ENCODE measurements at regions not wholly inside any gene's neighbourhood (a gene's known extent, or its start where the extent isn't known, plus 50 kb on each side); places are given as distances from the start of the nearest gene placed in this dataset.

GRCh38 chr13:81659984-81660383 is 1319.1 kb upstream of the SPRY2 start:
- TF ChIP-seq CTCF (conservative IDR thresholded peaks at IDR 0.05; ENCODE audit: low read depth, low read length) = no peak
- TF ChIP-seq EZH2phosphoT487 (IDR thresholded peaks at IDR 0.05; ENCODE audit: borderline replicate concordance, low read length) = no peak
- no peak for TF ChIP-seq EZH2 (IDR thresholded peaks at IDR 0.05; ENCODE audit: low read length, unreplicated experiment)
- DNase-seq = no peak

GRCh38 chr13:81658598-81659370 is 1317.9 kb upstream of the SPRY2 start:
- no peak overlapping the region for H3K4me3 ChIP-seq (ENCODE audit: low read length)
- intact Hi-C loops (cut with micrococcal nuclease) = no loop called here
- no peak overlapping the region for H3K27ac ChIP-seq (ENCODE audit: low read length)
- ATAC-seq (no peak), DNase-seq (no peak)
- POLR2A ChIA-PET (ENCODE audit: unreplicated experiment) = no interaction called here
- no peak overlapping the region for H3K9ac ChIP-seq (ENCODE audit: low read length)
- TF ChIP-seq EZH2phosphoT487 (IDR thresholded peaks at IDR 0.05; ENCODE audit: borderline replicate concordance, low read length) = no peak
- no peak for TF ChIP-seq CTCF (conservative IDR thresholded peaks at IDR 0.05; ENCODE audit: low read depth, low read length)
- TF ChIP-seq EZH2 (IDR thresholded peaks at IDR 0.05; ENCODE audit: low read length, unreplicated experiment) = no peak
- no peaks in the 10 kb centered on the region for H3F3A ChIP-seq (ENCODE audit: low read length, unreplicated experiment)
- no peak overlapping the region for H2AFZ ChIP-seq (ENCODE audit: low read length)
- no peaks in the 10 kb centered on the region for H3K9me2 ChIP-seq (replicated peaks; ENCODE audit: low read length)
- no TSS peak for BruUV-seq (replicated peaks)
- H4K20me1 ChIP-seq (ENCODE audit: low read length) = no peaks in the 10 kb centered on the region
- H3K27me3 ChIP-seq (ENCODE audit: low read length) = no peaks in the 10 kb centered on the region
- no peaks in the 10 kb centered on the region for H3K4me1 ChIP-seq (ENCODE audit: insufficient read depth, low read length)
- H3K9me3 ChIP-seq (ENCODE audit: low read length) = no peaks in the 10 kb centered on the region
- no peak overlapping the region for H3K4me2 ChIP-seq (ENCODE audit: low read length)
- CTCF ChIA-PET = no interaction called here
- no peaks in the 10 kb centered on the region for H3K79me2 ChIP-seq (ENCODE audit: low read length)
- H3K36me3 ChIP-seq (ENCODE audit: low read depth, low read length) = no peaks in the 10 kb centered on the region

More at GRCh38 chr13:81659984-81660383, 1319.1 kb upstream of the SPRY2 start:
- ATAC-seq = no peak
- POLR2A ChIA-PET (ENCODE audit: unreplicated experiment) = no interaction called here
- H3K9ac ChIP-seq (ENCODE audit: low read length) = no peak overlapping the region
- no peaks in the 10 kb centered on the region for H4K20me1 ChIP-seq (ENCODE audit: low read length)
- CTCF ChIA-PET = no interaction called here
- no peaks in the 10 kb centered on the region for H3K27me3 ChIP-seq (ENCODE audit: low read length)
- no TSS peak for BruUV-seq (replicated peaks)
- H3K4me3 ChIP-seq (ENCODE audit: low read length) = no peak overlapping the region
- no peak overlapping the region for H3K27ac ChIP-seq (ENCODE audit: low read length)
- no peak overlapping the region for H2AFZ ChIP-seq (ENCODE audit: low read length)
- no peaks in the 10 kb centered on the region for H3K79me2 ChIP-seq (ENCODE audit: low read length)
- no peaks in the 10 kb centered on the region for H3K4me1 ChIP-seq (ENCODE audit: insufficient read depth, low read length)
- H3K9me3 ChIP-seq (ENCODE audit: low read length) = no peaks in the 10 kb centered on the region
- no peaks in the 10 kb centered on the region for H3K9me2 ChIP-seq (replicated peaks; ENCODE audit: low read length)
- no peaks in the 10 kb centered on the region for H3F3A ChIP-seq (ENCODE audit: low read length, unreplicated experiment)
- H3K36me3 ChIP-seq (ENCODE audit: low read depth, low read length) = no peaks in the 10 kb centered on the region
- no peak overlapping the region for H3K4me2 ChIP-seq (ENCODE audit: low read length)
- intact Hi-C loops (cut with micrococcal nuclease) = no loop called here

- ATAC-seq (peak; percentile 49; the same call in 1 of the 2 replicates), DNase-seq (peak; percentile 56)
- POLR2A ChIA-PET (ENCODE audit: unreplicated experiment) = no interaction called here
- Histone ChIP-seq H3F3A (ENCODE audit: low read length, unreplicated experiment) (no peaks in the 10 kb centered on the region), H3K4me1 (ENCODE audit: insufficient read depth, low read length) (no peaks in the 10 kb centered on the region), H4K20me1 (ENCODE audit: low read length) (no peaks in the 10 kb centered on the region), H3K9me2 (replicated peaks; ENCODE audit: low read length) (no peaks in the 10 kb centered on the region), H3K27me3 (ENCODE audit: low read length) (no peaks in the 10 kb centered on the region), H3K4me2 (ENCODE audit: low read length) (no peak overlapping the region), H3K27ac (ENCODE audit: low read length) (no peak overlapping the region), H3K9me3 (ENCODE audit: low read length) (no peaks in the 10 kb centered on the region), H2AFZ (ENCODE audit: low read length) (no peak overlapping the region), H3K79me2 (ENCODE audit: low read length) (no peaks in the 10 kb centered on the region), H3K4me3 (ENCODE audit: low read length) (no peak overlapping the region), H3K9ac (ENCODE audit: low read length) (no peak overlapping the region), H3K36me3 (ENCODE audit: low read depth, low read length) (no peaks in the 10 kb centered on the region)
- BruUV-seq (replicated peaks) = no TSS peak
- CTCF ChIA-PET = interaction anchor here (0.6 to 1.8 kb wide), 3 partner anchors 59 to 291 kb away, joined by 3 to 21 read pairs (median 6); no protein-coding TSS in a partner anchor
- intact Hi-C loops (cut with micrococcal nuclease) = loop anchor here (1.0 kb wide), 1 partner anchor 232 kb away; no protein-coding TSS in a partner anchor
- TF ChIP-seq EZH2 (IDR thresholded peaks at IDR 0.05; ENCODE audit: low read length, unreplicated experiment) (no peak), CTCF (conservative IDR thresholded peaks at IDR 0.05; ENCODE audit: low read depth, low read length) (peak; percentile 73), EZH2phosphoT487 (IDR thresholded peaks at IDR 0.05; ENCODE audit: borderline replicate concordance, low read length) (no peak)
Measured at GRCh38 chr13:81639984-81640582, 1299.2 kb upstream of the SPRY2 start.
